Mammary epithelial cell (primary cell): ENCODE measurements at regions not wholly inside any gene's neighbourhood (a gene's known extent, or its start where the extent isn't known, plus 50 kb on each side); places are given as distances from the start of the nearest gene placed in this dataset.

Experiments used
- CTCF ChIP-seq, 2 donors: IDR thresholded peaks in 1 of 2; conservative IDR thresholded peaks in 1 of 2; 2 replicates each; pipeline ENCODE4 v1.5.1; 2011 to 2012; ENCODE audit warnings: inconsistent platforms in 2 of 2, low read length in 2 of 2, mild to moderate bottlenecking in 2 of 2, control low read depth in 1 of 2, low read depth in 1 of 2; ENCODE audit not compliant: insufficient read depth in 1 of 2; ENCODE audit errors: extremely low read depth in 1 of 2
- EZH2 ChIP-seq: IDR thresholded peaks from 2 replicates; pipeline ENCODE4 v1.6.1; 2012; ENCODE audit warnings: low read length, inconsistent platforms, borderline replicate concordance

- no peak for TF ChIP-seq CTCF (conservative IDR thresholded peaks at IDR 0.05 in 1 of 2, IDR thresholded peaks at IDR 0.05 in 1 of 2; ENCODE audit: extremely low read depth in 1 of 2, insufficient read depth in 1 of 2, low read depth in 1 of 2, low read length in 2 of 2)
- no peak for TF ChIP-seq EZH2
Measured at GRCh38 chr2:23134726-23135125, 250.3 kb upstream of the KLHL29 start.
